ENCODE measurements at regions not wholly inside any gene's neighbourhood (a gene's known extent, or its start where the extent isn't known, plus 50 kb on each side); places are given as distances from the start of the nearest gene placed in this dataset.

DNA sequence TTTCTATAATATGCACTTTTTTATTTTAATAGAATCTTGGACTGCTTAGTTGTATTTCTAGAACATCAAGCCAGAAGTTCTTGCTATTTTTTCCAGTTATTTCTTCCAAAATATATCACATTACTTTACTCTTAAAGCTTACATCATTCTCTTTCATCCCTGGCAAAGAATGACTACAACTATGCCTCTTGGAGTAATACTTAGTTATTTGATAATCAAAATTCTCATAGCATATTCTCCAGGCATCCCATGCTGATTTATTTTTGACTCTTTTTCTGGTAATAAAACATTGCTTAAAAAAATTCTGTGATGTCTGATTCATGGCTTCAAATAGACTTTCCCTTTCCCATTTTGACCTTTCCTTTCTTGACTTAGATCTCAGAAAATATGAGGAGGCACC lies 118.7 kb upstream of the TSPAN8 start:
- TF ChIP-seq CTCF (IDR thresholded peaks at IDR 0.05 in 4 of 5, conservative IDR thresholded peaks at IDR 0.05 in 1 of 5) (no peak), POLR2A (IDR thresholded peaks at IDR 0.05) (no peak)

All from gastrocnemius medialis (tissue), 4 donors.